Large intestine (tissue), 3 donors: ENCODE measurements at regions not wholly inside any gene's neighbourhood (a gene's known extent, or its start where the extent isn't known, plus 50 kb on each side); places are given as distances from the start of the nearest gene placed in this dataset.
"Not testable (repeated sequence)": the region's sequence is repeated elsewhere in the genome, so short reads cannot be mapped to it uniquely, and the experiment has no call there.

ENCODE experiments used
- DNase-seq, 2 donors: peaks; one replicate each; pipeline versions ENCODE4 v3.0.0 to v3.0.0-alpha.2; 2013
- H3K27ac ChIP-seq: one replicate; pipeline ENCODE4 v1.5.1; 2013; ENCODE audit warnings: low read length
- H3K27me3 ChIP-seq: 2 replicates; pipeline ENCODE4 v1.6.1; 2013; ENCODE audit warnings: low read length; ENCODE audit not compliant: control insufficient read depth, insufficient read depth
- H3K36me3 ChIP-seq: 2 replicates; pipeline ENCODE4 v1.6.1; 2013; ENCODE audit warnings: low read length; ENCODE audit not compliant: control insufficient read depth, insufficient read depth
- H3K4me1 ChIP-seq: one replicate; pipeline ENCODE4 v1.6.1; 2013; ENCODE audit warnings: low read length; ENCODE audit not compliant: control insufficient read depth, insufficient read depth
- H3K4me3 ChIP-seq: one replicate; pipeline ENCODE4 v1.5.1; 2013; ENCODE audit warnings: low read length
- H3K9me3 ChIP-seq: one replicate; pipeline ENCODE4 v1.6.1; 2013; ENCODE audit warnings: mild to moderate bottlenecking, low read depth, low read length, moderate library complexity; ENCODE audit not compliant: control insufficient read depth
- WGBS: methylation state at CpG from one replicate; pipeline ENCODE4 v1.1.5; 2013; ENCODE audit warnings: low lambda C conversion rate; ENCODE audit not compliant: insufficient coverage; 5-methylcytosine and 5-hydroxymethylcytosine counted together

DNA sequence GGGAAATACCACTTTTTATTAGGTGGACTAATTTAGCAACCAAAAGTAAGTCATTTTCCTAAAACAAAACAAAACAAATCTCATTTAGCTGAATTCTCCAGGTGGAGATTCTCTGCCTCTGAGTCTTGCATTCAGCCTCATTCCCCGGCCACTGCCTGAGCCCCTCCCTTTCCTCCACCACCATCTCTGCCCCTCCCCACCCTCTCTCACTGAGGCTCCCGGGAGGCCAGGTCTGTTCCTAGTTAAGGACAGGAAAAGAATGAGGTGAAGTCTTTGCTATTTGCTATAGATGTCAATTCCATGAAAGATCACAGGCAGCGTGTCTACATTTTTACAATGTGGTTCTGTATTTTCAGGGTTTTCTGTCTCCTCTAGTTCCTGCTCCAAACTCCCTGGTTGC is 83.0 kb upstream of the SOX11 start:
- H3K36me3 ChIP-seq: no peaks in the 10 kb centered on the region
- H3K4me1 ChIP-seq: no peaks in the 10 kb centered on the region
- no peaks in the 10 kb centered on the region for H3K27me3 ChIP-seq
- no peak for DNase-seq
- no peaks in the 10 kb centered on the region for H3K9me3 ChIP-seq
- no peak overlapping the region for H3K27ac ChIP-seq
- 67% methylated on average over 1 of the region's 3 CpGs for WGBS
- no peak overlapping the region for H3K4me3 ChIP-seq

DNA sequence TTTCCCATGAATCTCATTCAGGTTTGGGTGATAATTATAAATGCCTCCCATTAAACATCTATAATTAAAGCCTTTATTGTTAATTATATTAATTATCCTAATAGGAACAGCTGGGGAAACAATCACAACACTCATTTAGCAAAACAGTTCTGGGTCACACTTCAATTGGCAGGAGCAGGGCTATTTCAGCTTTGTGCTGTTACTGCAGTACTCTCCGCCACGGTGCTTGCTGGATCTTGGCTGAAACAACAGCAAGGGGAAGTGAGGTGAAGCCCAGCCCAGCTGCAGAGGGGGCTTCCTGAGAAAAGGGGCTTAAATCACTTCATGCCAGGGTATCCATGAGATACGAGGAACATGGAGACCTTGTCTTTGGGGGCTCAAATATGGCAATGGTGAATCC is 79.5 kb upstream of the SOX11 start:
- DNase-seq: no peak
- no peaks in the 10 kb centered on the region for H3K36me3 ChIP-seq
- no peaks in the 10 kb centered on the region for H3K4me1 ChIP-seq
- no peaks in the 10 kb centered on the region for H3K27me3 ChIP-seq
- H3K9me3 ChIP-seq: no peaks in the 10 kb centered on the region
- WGBS: no CpG with 5 or more reads among the region's 3 CpGs
- no peak overlapping the region for H3K4me3 ChIP-seq
- no peak overlapping the region for H3K27ac ChIP-seq

DNA sequence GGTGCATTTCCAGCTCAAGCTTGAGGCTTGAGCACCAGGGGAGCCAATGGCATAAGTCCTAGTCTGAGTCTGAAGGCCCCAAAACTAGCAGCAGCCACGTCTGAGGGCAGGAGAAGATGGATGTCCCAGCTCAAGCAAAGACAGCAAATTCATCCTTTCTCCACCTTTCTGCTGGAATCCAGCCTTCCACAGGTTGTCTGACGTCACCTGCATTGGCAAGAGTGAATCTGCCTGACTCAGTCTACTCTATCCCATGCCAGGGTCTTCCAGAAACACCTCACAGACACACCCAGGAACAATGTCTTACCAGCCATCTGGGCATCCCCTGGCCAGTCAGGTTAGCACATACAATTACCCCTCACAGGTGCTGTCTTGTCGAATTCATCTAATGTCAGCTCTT is 76.2 kb upstream of the SOX11 start:
- H3K27me3 ChIP-seq: no peaks in the 10 kb centered on the region
- DNase-seq: no peak
- H3K36me3 ChIP-seq: no peaks in the 10 kb centered on the region
- no peak overlapping the region for H3K27ac ChIP-seq
- no peaks in the 10 kb centered on the region for H3K4me1 ChIP-seq
- H3K4me3 ChIP-seq: no peak overlapping the region
- H3K9me3 ChIP-seq: no peaks in the 10 kb centered on the region
- no CpG with 5 or more reads among the region's 3 CpGs for WGBS

DNA sequence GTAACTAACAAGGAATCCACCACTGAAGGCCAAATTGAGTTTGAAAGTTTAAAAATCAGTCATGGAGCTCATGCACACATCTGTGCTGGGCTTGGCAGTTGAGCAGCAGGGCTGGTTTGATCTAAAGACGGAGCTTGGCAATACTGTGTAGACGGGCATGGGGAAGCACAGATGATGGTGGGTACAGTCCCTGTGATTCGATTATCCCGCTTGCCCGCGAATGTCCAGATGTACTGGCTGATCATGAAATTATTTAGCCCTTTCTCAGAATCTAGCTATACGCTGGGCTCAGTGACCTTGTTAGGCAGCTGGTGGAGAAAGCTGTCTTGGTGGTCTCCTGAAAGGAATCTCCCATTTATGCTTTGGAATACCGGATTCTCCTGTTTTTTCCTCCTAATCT is 74.8 kb upstream of the SOX11 start:
- H3K27ac ChIP-seq: no peak overlapping the region
- H3K9me3 ChIP-seq: no peaks in the 10 kb centered on the region

DNA sequence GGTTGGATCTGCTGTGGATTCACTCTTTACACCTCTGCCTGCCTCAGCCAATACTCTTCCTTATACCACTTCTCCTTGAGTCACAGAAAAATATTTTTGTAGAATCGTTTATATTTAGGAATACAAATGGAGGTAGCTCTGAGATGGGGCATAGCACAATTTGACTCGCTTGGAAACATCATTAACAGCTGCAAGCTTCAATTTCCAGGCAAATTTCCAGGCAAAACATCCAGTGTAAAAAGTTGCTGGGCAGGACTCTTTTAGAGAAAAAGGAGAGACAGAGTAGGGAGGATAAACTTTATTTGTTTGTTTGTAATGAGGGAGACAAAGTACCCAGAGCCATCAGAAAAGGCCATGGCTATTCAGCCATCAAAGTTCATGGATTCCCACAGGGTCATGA is 74.4 kb upstream of the SOX11 start:
- Histone ChIP-seq H3K36me3 (no peaks in the 10 kb centered on the region), H3K4me3 (no peak overlapping the region), H3K27me3 (no peaks in the 10 kb centered on the region), H3K27ac (no peak overlapping the region), H3K9me3 (no peaks in the 10 kb centered on the region), H3K4me1 (no peaks in the 10 kb centered on the region)
- WGBS: no CpG with 5 or more reads among the region's 2 CpGs
- DNase-seq: no peak

More for the DNA sequence above, 74.8 kb upstream of the SOX11 start:
- no peak for DNase-seq
- no peaks in the 10 kb centered on the region for H3K36me3 ChIP-seq
- no peak overlapping the region for H3K4me3 ChIP-seq
- no peaks in the 10 kb centered on the region for H3K27me3 ChIP-seq
- no peaks in the 10 kb centered on the region for H3K4me1 ChIP-seq
- no CpG with 5 or more reads among the region's 8 CpGs for WGBS

DNA sequence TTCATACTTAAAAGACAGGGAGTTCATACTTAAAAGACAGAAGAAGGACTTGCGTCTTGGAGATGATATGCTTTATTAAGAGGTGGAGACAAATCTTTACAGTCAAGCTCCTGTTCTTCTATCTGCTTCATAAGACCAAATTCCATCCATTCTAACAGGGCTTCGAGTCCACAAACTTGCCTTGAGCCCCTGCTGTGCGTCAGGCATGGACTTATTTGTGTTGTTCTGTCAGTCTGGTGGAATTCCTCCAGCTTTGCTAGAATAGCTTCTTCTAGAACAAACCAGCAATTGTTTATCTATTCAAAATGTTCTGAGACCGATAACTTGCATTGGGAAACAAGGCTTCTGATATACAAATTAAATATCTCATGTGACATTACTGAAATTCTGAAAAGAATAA is 73.9 kb upstream of the SOX11 start:
- no peak for DNase-seq
- no peak overlapping the region for H3K4me3 ChIP-seq
- H3K27ac ChIP-seq: no peak overlapping the region
- 86% methylated on average over 2 of the region's 4 CpGs for WGBS
- no peaks in the 10 kb centered on the region for H3K27me3 ChIP-seq
- H3K4me1 ChIP-seq: no peaks in the 10 kb centered on the region
- H3K36me3 ChIP-seq: no peaks in the 10 kb centered on the region
- no peaks in the 10 kb centered on the region for H3K9me3 ChIP-seq

DNA sequence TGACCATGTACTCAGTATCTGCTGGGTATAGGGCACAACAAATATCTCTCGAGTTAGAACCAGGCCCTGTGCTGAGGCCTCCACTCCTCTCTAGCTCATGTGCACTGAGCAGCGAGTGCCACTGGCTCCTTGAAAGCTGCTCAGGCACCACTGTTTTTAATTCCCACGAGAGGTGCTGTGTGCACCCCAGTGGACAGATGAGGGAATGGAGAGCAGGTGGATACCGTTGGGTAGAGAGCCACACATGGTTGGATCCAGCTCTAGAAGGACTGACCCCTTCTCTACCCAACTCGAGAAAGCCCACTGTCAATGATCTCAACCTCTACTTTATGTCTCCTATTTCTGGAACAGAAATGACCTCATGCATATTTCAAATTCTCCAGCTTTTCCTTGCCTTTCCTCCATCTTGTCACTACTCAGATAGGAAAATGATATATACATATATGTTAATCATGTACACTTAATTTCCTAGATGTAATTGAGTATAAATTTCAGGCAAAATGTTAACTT is 66.6 kb upstream of the SOX11 start:
- H3K4me3 ChIP-seq, H3K27ac ChIP-seq, H3K27me3 ChIP-seq, H3K36me3 ChIP-seq, DNase-seq, H3K9me3 ChIP-seq, H3K4me1 ChIP-seq: not testable (repeated sequence)
- no CpG with 5 or more reads among the region's 5 CpGs for WGBS

DNA sequence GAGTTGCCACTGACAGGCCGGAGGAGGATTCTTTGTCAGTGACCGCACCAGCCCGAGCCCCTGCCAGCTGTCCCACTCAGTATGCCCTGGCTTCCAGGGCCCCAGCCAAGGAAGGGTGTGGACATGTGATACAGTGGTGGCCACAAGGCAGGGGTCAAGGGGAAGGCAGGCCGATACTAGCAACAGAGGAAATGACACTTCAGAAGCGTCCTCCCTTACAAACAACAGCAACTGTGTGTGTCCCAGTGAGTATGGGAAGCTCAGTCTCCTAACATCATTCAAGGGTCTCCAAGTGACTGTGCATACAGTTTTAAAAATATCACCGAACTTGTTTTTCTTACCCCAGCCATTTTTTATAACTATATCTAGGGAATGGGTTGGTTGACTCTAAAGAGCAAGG is 63.7 kb upstream of the SOX11 start:
- WGBS: no CpG with 5 or more reads among the region's 6 CpGs
- not testable (repeated sequence) for DNase-seq, H3K9me3 ChIP-seq, H3K4me1 ChIP-seq, H3K27me3 ChIP-seq, H3K4me3 ChIP-seq, H3K36me3 ChIP-seq, H3K27ac ChIP-seq

DNA sequence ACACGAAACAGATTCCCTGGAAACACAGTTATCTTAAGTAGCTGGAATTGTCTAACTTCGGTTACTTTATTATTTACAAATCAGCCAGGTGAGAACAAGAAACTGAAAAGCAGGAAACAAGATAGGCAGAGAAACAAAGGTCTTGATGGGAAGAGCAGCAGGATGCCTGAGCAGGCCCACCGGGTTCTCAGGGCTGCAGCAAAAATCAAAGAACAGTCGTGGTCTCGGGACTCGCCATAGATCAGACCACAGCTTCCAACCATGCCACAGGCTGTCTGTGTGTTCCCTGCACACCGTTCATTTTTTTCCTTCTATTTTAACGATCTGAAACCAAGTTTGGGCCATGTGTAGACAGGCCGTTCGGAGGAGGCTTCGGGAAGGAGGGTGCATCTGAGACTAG is 62.7 kb upstream of the SOX11 start:
- 84% methylated on average over 6 of the region's 11 CpGs for WGBS
- DNase-seq, H3K27ac ChIP-seq, H3K36me3 ChIP-seq, H3K27me3 ChIP-seq, H3K4me1 ChIP-seq, H3K9me3 ChIP-seq, H3K4me3 ChIP-seq: not testable (repeated sequence)

DNA sequence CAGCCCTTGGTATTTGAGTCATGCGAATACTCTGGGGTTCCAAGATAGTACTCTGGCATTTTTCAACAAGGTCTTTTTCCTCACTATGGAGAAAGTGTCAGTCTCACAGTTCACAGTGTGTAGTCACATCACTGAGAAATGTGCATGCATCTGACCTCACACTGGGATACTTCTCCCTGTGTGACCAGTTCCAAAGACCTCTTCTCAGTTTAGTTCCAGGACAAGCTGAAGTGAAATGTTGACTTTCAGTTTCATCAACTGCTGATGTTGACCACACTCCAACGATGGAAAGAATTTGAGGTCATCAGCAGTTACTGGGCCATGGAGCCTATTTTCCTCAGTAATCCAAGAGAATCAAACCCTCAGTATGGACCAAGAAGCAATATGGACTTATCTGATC is 55.1 kb upstream of the SOX11 start:
- not testable (repeated sequence) for H3K36me3 ChIP-seq, DNase-seq
- WGBS: no CpG with 5 or more reads among the region's 2 CpGs

More for the DNA sequence above, 55.1 kb upstream of the SOX11 start:
- H3K4me3 ChIP-seq, H3K27me3 ChIP-seq, H3K9me3 ChIP-seq, H3K27ac ChIP-seq, H3K4me1 ChIP-seq: not testable (repeated sequence)
